ENCODE measurements at regions not wholly inside any gene's neighbourhood (a gene's known extent, or its start where the extent isn't known, plus 50 kb on each side); places are given as distances from the start of the nearest gene placed in this dataset.

DNA sequence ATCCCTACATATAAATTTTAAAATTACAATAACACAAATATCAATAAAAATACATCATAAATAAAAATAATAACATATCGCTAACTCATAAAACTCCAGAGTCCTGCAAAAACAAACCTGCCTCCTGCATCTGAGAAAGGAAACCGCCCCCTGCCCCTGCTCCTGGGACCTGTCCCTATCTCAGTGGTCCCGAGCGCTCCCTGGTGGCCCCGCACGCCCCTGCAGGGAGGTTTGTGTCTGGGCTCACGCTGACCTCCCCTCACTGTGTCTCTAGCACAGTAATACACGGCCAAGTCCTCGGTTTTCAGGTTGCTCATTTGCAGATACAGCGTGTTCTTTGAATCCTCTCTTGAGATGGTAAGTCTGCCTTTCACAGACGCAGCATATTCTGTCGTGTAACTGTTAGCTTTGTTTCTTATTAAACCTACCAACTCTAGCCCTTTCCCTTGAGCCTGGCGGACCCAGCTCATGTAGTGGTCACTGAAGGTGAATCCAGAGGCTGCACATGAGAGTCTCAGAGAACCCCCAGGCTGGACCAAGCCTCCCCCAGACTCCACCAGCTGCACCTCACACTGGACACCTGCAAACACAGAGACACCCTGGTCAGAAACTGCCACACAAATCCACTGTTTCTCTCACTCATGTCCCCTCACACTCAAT is 554.1 kb downstream of the GOLGA6L6 start:
- H3K27me3 ChIP-seq (ENCODE audit: control insufficient read depth in 4 of 4, insufficient read depth in 4 of 4, low read length in 3 of 4): peaks cover 0 to 3% (median 1%) of the 10 kb centered on the region in 4 donors
- no peak overlapping the region for H3K27ac ChIP-seq (ENCODE audit: low read depth in 1 of 2, low read length in 2 of 2)
- DNase-seq (ENCODE audit: low spot score): no peak
- no peak for TF ChIP-seq GABPA (IDR thresholded peaks at IDR 0.05 in 1 of 2, conservative IDR thresholded peaks at IDR 0.05 in 1 of 2)
- H3K4me1 ChIP-seq (ENCODE audit: control insufficient read depth in 4 of 4, insufficient read depth in 4 of 4, low read length in 3 of 4): no peaks in the 10 kb centered on the region
- no peak overlapping the region for H3K9ac ChIP-seq (ENCODE audit: low read depth in 1 of 2, low read length in 2 of 2)
- H3K36me3 ChIP-seq (ENCODE audit: control insufficient read depth in 4 of 4, insufficient read depth in 3 of 4, low read depth in 1 of 4, low read length in 3 of 4): no peaks in the 10 kb centered on the region
- H3K9me3 ChIP-seq (ENCODE audit: control insufficient read depth in 4 of 4, low read length in 3 of 4): peaks cover 0 to 5% (median 0%) of the 10 kb centered on the region in 4 donors
- 23% methylated on average over 13 of the region's 13 CpGs for WGBS
- no peak overlapping the region for H3K4me3 ChIP-seq (ENCODE audit: low read depth in 1 of 3, low read length in 3 of 3)

DNA sequence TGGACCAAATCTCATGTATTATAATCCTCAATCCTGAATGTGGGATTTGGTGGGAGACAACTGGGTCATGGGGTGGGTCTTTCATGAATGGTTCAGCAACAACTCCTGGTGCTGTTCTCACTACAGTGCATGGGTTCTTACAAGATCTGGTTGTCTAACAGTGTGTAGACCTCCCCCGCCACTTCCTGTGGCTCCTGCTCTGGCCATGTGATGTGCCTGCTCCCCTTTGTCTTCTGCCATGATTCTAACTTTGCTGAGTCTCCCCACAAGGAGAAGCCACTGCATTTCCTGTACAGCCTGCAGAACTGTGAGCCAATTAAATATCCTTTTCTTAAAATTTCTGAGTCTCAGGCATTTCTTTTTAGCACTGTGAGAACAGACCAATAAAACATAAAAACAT is 557.5 kb downstream of the GOLGA6L6 start:
- H3K36me3 ChIP-seq (ENCODE audit: control insufficient read depth in 4 of 4, insufficient read depth in 3 of 4, low read depth in 1 of 4, low read length in 3 of 4): no peaks in the 10 kb centered on the region
- no peak overlapping the region for H3K27ac ChIP-seq (ENCODE audit: low read depth in 1 of 2, low read length in 2 of 2)
- no peak for DNase-seq (ENCODE audit: low spot score)
- H3K9me3 ChIP-seq (ENCODE audit: control insufficient read depth in 4 of 4, low read length in 3 of 4): peaks cover 0 to 5% (median 0%) of the 10 kb centered on the region in 4 donors
- WGBS: 47% methylated on average over 1 of the region's 1 CpG
- no peak overlapping the region for H3K9ac ChIP-seq (ENCODE audit: low read depth in 1 of 2, low read length in 2 of 2)
- peaks cover 0 to 3% (median 0%) of the 10 kb centered on the region in 4 donors for H3K27me3 ChIP-seq (ENCODE audit: control insufficient read depth in 4 of 4, insufficient read depth in 4 of 4, low read length in 3 of 4)
- no peaks in the 10 kb centered on the region for H3K4me1 ChIP-seq (ENCODE audit: control insufficient read depth in 4 of 4, insufficient read depth in 4 of 4, low read length in 3 of 4)
- TF ChIP-seq HNF4A (conservative IDR thresholded peaks at IDR 0.05) (no peak), HNF4G (IDR thresholded peaks at IDR 0.05) (no peak), EGR1 (IDR thresholded peaks at IDR 0.05; ENCODE audit: low read depth in 2 of 2) (no peak), SP1 (IDR thresholded peaks at IDR 0.05) (no peak), GABPA (IDR thresholded peaks at IDR 0.05 in 1 of 2, conservative IDR thresholded peaks at IDR 0.05 in 1 of 2) (no peak), FOXA1 (IDR thresholded peaks at IDR 0.05) (no peak), TAF1 (conservative IDR thresholded peaks at IDR 0.05) (no peak), RAD21 (IDR thresholded peaks at IDR 0.05) (no peak), FOXA2 (IDR thresholded peaks at IDR 0.05) (no peak), RXRA (IDR thresholded peaks at IDR 0.05) (no peak), JUND (IDR thresholded peaks at IDR 0.05) (no peak), YY1 (IDR thresholded peaks at IDR 0.05) (no peak), NR2F2 (IDR thresholded peaks at IDR 0.05) (no peak)
- TF ChIP-seq, protein P1, sequence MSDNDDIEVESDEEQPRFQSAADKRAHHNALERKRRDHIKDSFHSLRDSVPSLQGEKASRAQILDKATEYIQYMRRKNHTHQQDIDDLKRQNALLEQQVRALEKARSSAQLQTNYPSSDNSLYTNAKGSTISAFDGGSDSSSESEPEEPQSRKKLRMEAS (IDR thresholded peaks at IDR 0.05): no peak
- TF ChIP-seq, protein P2, sequence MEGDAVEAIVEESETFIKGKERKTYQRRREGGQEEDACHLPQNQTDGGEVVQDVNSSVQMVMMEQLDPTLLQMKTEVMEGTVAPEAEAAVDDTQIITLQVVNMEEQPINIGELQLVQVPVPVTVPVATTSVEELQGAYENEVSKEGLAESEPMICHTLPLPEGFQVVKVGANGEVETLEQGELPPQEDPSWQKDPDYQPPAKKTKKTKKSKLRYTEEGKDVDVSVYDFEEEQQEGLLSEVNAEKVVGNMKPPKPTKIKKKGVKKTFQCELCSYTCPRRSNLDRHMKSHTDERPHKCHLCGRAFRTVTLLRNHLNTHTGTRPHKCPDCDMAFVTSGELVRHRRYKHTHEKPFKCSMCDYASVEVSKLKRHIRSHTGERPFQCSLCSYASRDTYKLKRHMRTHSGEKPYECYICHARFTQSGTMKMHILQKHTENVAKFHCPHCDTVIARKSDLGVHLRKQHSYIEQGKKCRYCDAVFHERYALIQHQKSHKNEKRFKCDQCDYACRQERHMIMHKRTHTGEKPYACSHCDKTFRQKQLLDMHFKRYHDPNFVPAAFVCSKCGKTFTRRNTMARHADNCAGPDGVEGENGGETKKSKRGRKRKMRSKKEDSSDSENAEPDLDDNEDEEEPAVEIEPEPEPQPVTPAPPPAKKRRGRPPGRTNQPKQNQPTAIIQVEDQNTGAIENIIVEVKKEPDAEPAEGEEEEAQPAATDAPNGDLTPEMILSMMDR (IDR thresholded peaks at IDR 0.05; ENCODE audit: low read depth, low read length, missing input control): no peak
- TF ChIP-seq, protein P3, sequence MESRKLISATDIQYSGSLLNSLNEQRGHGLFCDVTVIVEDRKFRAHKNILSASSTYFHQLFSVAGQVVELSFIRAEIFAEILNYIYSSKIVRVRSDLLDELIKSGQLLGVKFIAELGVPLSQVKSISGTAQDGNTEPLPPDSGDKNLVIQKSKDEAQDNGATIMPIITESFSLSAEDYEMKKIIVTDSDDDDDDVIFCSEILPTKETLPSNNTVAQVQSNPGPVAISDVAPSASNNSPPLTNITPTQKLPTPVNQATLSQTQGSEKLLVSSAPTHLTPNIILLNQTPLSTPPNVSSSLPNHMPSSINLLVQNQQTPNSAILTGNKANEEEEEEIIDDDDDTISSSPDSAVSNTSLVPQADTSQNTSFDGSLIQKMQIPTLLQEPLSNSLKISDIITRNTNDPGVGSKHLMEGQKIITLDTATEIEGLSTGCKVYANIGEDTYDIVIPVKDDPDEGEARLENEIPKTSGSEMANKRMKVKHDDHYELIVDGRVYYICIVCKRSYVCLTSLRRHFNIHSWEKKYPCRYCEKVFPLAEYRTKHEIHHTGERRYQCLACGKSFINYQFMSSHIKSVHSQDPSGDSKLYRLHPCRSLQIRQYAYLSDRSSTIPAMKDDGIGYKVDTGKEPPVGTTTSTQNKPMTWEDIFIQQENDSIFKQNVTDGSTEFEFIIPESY (IDR thresholded peaks at IDR 0.05): no peak
- TF ChIP-seq, protein P4, sequence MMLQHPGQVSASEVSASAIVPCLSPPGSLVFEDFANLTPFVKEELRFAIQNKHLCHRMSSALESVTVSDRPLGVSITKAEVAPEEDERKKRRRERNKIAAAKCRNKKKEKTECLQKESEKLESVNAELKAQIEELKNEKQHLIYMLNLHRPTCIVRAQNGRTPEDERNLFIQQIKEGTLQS (IDR thresholded peaks at IDR 0.05): no peak
- TF ChIP-seq, protein P5, sequence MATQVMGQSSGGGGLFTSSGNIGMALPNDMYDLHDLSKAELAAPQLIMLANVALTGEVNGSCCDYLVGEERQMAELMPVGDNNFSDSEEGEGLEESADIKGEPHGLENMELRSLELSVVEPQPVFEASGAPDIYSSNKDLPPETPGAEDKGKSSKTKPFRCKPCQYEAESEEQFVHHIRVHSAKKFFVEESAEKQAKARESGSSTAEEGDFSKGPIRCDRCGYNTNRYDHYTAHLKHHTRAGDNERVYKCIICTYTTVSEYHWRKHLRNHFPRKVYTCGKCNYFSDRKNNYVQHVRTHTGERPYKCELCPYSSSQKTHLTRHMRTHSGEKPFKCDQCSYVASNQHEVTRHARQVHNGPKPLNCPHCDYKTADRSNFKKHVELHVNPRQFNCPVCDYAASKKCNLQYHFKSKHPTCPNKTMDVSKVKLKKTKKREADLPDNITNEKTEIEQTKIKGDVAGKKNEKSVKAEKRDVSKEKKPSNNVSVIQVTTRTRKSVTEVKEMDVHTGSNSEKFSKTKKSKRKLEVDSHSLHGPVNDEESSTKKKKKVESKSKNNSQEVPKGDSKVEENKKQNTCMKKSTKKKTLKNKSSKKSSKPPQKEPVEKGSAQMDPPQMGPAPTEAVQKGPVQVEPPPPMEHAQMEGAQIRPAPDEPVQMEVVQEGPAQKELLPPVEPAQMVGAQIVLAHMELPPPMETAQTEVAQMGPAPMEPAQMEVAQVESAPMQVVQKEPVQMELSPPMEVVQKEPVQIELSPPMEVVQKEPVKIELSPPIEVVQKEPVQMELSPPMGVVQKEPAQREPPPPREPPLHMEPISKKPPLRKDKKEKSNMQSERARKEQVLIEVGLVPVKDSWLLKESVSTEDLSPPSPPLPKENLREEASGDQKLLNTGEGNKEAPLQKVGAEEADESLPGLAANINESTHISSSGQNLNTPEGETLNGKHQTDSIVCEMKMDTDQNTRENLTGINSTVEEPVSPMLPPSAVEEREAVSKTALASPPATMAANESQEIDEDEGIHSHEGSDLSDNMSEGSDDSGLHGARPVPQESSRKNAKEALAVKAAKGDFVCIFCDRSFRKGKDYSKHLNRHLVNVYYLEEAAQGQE (IDR thresholded peaks at IDR 0.05): no peak
- H3K4me3 ChIP-seq (ENCODE audit: low read depth in 1 of 3, low read length in 3 of 3): no peak overlapping the region

Measured in liver (tissue), 8 donors.